Astrocyte of the hippocampus (primary cell): ENCODE measurements at regions not wholly inside any gene's neighbourhood (a gene's known extent, or its start where the extent isn't known, plus 50 kb on each side); places are given as distances from the start of the nearest gene placed in this dataset.
A peak's percentile ranks its signal among the peaks of the same experiment; 100 is the strongest.

Experiments
- DNase-seq: peaks from one replicate; pipeline ENCODE4 v3.0.0; 2011; ENCODE audit warnings: low read depth, low spot score

- DNase-seq: no peak
These were observed 134.3 kb upstream of the RAB11FIP2 start for GRCh38 chr10:118181021-118181420.

- DNase-seq: no peak
These were observed 128.4 kb upstream of the RAB11FIP2 start for GRCh38 chr10:118175148-118175547.

- DNase-seq: no peak
These were observed 126.6 kb upstream of the RAB11FIP2 start for GRCh38 chr10:118173296-118173695.

DNA sequence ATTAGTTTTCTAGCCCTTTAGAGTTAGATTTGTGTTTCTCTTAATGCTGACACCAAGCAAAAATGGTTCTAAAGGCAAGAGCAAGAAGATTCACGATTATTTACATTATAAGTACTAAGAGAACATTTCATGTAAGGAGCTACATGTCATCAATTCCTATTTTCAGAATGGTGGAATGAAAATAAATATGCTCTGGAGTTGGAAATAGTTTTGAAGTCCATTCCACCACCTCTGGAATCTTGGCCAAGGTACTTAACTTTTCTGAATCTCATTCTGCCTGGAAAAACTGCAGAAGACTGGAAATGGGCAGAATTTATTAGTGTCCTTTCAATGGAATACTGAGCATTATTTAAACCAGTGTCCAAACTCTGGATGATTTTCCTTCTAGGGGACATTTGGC, 125.1 kb upstream of the RAB11FIP2 start:
- DNase-seq: no peak

GRCh38 chr10:118167056-118167700, 120.4 kb upstream of the RAB11FIP2 start:
- DNase-seq: peak; percentile 5

DNA sequence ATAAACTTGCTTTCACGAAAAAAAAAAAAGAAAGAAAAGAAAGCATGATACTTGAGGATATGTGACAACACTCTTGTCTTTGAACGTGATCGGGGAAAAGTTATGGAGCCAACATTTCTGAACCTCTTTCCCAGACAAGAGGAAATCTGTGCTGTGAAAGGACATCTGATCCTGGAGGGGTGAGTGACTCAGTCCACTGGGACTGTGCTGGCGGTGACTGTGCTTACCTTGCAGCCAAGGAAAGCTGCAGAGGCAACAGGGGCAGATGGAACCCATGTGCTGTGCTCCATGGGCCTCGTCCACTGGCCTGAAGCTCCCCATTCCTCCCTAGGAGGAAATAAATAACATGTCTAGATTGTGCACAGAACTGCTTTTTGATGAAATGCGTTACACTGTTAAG, 116.5 kb upstream of the RAB11FIP2 start:
- peak; percentile 8 for DNase-seq

GRCh38 chr10:118161461-118162246, 114.9 kb upstream of the RAB11FIP2 start:
- DNase-seq: no peak

- DNase-seq: no peak
These were observed 106.5 kb upstream of the RAB11FIP2 start for GRCh38 chr10:118153287-118153686.

- DNase-seq: peak; percentile 14
These were observed 104.7 kb upstream of the RAB11FIP2 start for GRCh38 chr10:118151461-118151860.

DNA sequence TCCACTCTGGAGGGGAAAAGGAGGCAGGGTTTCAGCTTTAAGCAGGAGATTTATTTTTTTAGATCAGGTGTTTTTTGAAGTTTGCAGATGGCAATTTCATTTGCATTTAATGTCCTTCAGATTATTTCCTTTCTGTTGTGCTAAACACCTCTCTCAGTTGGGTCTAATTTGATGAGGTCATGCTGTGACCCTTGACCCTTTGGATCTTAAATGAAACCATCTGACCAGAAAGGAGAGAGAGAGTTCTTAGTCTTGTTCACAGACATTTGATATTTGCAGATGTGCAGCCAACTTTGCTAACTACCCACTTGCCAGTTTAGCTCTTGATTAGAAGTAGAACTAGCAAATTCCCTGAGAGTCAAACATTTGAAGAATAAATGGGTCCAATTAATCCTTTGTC, 101.5 kb upstream of the RAB11FIP2 start:
- no peak for DNase-seq

DNA sequence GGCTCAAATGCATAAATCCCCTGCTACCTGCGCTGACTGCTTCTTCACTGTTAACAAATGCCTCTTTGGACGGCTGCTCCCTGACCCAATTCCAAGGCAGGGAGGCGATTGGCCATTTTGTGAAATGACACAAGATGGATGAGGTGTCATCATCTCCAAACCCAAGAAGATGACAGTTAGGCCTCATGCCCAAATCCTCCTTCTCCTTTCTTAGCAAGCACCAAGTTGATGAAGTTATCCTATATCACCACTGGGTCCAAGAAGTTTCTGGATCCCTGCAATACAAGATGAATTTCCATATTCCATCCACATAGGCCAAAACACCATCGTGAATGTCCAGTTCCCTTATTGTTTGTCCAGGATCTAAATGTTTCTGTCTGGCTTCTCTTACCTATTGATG, 98.5 kb upstream of the RAB11FIP2 start:
- DNase-seq: no peak

DNA sequence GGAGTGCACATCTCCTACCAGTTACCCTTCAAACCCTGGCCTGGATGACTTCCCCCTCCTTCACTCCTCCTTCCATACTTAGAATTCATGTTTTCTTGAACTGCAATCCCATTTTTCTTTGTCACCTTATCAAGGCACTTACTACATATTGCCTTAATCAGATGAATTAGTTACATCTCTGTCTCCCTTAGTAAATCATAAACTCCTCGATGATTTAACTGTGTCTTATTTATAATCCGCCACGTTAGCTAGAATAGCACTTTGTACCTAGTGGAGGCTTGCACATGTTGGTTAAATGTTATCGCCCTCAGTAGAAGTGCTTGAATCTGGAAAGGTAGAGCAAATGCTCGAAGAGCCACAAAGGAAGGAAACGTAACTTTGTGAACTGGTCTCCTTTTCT, 94.7 kb upstream of the RAB11FIP2 start:
- no peak for DNase-seq

- DNase-seq: peak; percentile 22
These were observed 92.6 kb upstream of the RAB11FIP2 start for GRCh38 chr10:118139321-118139720.

- no peak for DNase-seq
These were observed 81.9 kb upstream of the RAB11FIP2 start for GRCh38 chr10:118128675-118129074.

DNA sequence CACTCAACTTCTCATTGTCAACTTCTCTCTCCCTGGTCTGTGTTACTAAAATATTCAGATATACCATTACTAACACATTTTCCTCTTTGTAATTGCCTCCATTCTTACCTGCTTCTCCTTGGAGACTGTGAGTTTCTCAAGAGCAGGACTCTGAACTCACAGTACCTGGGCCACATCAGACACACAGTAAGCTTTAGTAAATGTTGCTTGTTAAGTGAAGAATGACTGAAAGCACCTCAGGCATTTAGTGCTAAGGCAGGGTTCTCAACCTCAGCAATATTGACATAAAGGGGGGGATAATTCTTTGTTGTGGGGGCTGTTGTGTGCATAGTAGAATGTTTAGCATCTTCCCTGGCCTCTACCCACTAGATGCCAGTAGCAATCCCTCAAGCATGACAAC, 72.0 kb upstream of the RAB11FIP2 start:
- no peak for DNase-seq

DNA sequence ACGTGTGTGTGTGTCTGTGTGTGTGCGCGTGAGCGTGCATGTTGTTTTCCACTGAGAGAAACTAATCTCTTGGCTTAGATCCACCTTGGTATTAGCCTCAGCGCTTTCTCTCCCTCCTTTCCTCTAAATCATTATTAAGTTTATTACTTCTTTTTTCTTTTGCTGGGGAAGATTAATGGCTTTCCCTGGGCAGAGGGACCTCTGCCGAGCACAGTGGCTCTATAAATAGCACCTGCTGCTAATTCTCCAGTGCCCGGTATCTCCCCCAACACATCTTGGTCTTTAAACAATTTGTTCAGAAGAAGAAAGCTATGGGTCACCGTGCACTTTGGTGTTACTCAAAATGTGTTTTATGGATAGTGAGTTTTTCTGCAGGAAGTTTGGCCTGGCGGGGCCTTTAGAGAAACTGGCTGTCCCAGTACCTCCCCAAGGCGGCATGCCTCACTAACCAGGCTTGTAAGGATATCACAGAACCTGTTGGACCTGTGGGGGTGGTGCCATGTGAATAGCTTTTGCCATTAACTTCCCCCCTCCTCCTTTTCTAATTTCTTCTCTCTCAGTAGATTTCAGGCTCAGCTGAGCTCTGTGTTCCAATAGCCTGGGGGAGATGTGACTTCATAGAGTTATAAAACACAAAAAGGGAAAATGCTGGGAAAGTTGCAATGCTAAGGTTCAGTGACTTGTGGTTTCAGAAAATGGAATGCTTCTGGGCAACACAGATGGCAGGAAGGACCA, 70.1 kb upstream of the RAB11FIP2 start:
- DNase-seq: peak; percentile 13

GRCh38 chr10:118116362-118116714, 69.6 kb upstream of the RAB11FIP2 start:
- DNase-seq: no peak

GRCh38 chr10:118115701-118116100, 69.0 kb upstream of the RAB11FIP2 start:
- peak; percentile 26 for DNase-seq

DNA sequence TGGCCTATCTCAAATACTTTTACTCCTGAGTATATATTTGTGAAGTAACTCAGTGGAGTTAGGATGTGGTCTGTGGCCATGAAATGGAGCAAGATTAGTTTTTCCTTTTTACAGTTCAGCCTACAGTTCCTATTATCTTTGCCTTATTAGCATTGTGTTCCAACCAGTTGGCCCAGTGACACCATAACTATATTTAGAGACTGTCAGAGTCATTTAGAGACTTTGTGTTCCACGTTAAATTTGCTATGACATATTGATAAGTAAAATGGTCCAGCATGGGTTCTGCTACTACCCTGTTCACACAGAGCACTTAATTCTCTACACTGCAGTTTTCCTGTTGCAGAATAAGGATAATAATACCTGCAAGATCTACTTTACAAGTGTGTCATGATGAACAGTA, 68.3 kb upstream of the RAB11FIP2 start:
- DNase-seq: no peak

DNA sequence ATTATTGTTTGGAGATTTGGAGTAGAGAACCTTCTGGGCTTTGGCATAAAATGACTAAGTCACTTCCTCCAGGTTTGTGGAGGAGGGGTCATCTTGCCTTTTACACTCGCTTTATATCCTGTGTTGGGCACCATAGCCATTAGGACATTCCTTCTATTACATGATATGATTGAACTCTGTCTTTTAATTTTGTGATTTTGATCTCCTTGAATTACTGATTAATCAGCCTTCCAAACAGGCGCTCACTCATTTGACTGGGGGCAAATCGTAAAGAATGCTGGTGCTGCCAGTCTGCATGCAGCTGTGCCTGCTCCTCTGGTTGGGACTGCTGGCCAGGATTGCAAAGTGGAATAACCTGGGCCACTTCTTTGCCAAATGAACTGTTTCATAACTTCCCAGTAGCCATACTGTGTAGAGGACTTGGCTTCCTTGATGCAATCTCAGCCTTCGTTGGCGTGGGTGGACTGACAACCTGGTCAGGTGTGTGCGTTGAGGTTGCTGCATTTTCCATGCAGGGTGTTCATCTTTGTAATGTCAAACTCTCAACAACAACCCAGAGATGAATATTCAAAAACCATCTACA, 65.9 kb upstream of the RAB11FIP2 start:
- no peak for DNase-seq

- no peak for DNase-seq
These were observed 64.0 kb upstream of the RAB11FIP2 start for GRCh38 chr10:118110750-118111149.
